ENCODE measurements at regions not wholly inside any gene's neighbourhood (a gene's known extent, or its start where the extent isn't known, plus 50 kb on each side); places are given as distances from the start of the nearest gene placed in this dataset.

GRCh38 chr9:18184401-18184800, 289.6 kb upstream of the ADAMTSL1 start:
- intact Hi-C loops (cut with DNase I), result no loop called here
- Histone ChIP-seq H3K4me1 (peaks cover 0 to 11% (median 3%) of the 10 kb centered on the region in 9 donors), H3K4me3 (no peak overlapping the region), H3K9me3 (peaks cover 0 to 2% (median 0%) of the 10 kb centered on the region in 11 donors), H3K27ac (no peak overlapping the region), H3K27me3 (no peaks in the 10 kb centered on the region), H3K36me3 (no peaks in the 10 kb centered on the region)
- no peak for TF ChIP-seq CTCF (IDR thresholded peaks at IDR 0.05)
- 48 to 58% methylated on average over 4 of the region's 4 CpGs for WGBS, 2 donors
- DNase-seq (no peak), ATAC-seq (no peak)

- H3K36me3 ChIP-seq, result no peaks in the 10 kb centered on the region
- intact Hi-C loops (cut with DNase I), result no loop called here
- peaks cover 0 to 2% (median 0%) of the 10 kb centered on the region in 11 donors for H3K9me3 ChIP-seq
- 72 to 78% methylated on average over 2 of the region's 2 CpGs for WGBS, 2 donors
- DNase-seq, result no peak
- no peak overlapping the region for H3K27ac ChIP-seq
- H3K4me3 ChIP-seq, result no peak overlapping the region
- no peaks in the 10 kb centered on the region for H3K27me3 ChIP-seq
- no peak for TF ChIP-seq CTCF (IDR thresholded peaks at IDR 0.05)
- ATAC-seq, result no peak
- H3K4me1 ChIP-seq, result peaks cover 0 to 11% (median 3%) of the 10 kb centered on the region in 9 donors
Measured at GRCh38 chr9:18185196-18185595, 288.8 kb upstream of the ADAMTSL1 start.

GRCh38 chr9:18188971-18189370, 285.0 kb upstream of the ADAMTSL1 start:
- no peaks in the 10 kb centered on the region for H3K9me3 ChIP-seq
- no peak overlapping the region for H3K27ac ChIP-seq
- no peaks in the 10 kb centered on the region for H3K36me3 ChIP-seq
- no peak overlapping the region for H3K4me3 ChIP-seq
- H3K27me3 ChIP-seq, result no peaks in the 10 kb centered on the region
- WGBS, 2 donors, result 75 to 83% methylated on average over 4 of the region's 4 CpGs
- H3K4me1 ChIP-seq, result peaks cover 0 to 8% (median 4%) of the 10 kb centered on the region in 9 donors
- intact Hi-C loops (cut with DNase I), result no loop called here
- DNase-seq, result no peak
- ATAC-seq, result no peak
- TF ChIP-seq CTCF (IDR thresholded peaks at IDR 0.05), result no peak

GRCh38 chr9:18189871-18190670, 283.9 kb upstream of the ADAMTSL1 start:
- TF ChIP-seq CTCF (IDR thresholded peaks at IDR 0.05), result no peak
- 23 to 68% methylated on average over 3 of the region's 3 CpGs for WGBS, 2 donors
- H3K4me1 ChIP-seq, result peaks cover 0 to 8% (median 0%) of the 10 kb centered on the region in 9 donors
- no peaks in the 10 kb centered on the region for H3K36me3 ChIP-seq
- H3K27me3 ChIP-seq, result no peaks in the 10 kb centered on the region
- ATAC-seq (no peak), DNase-seq (no peak)
- no peak overlapping the region for H3K4me3 ChIP-seq
- no peaks in the 10 kb centered on the region for H3K9me3 ChIP-seq
- intact Hi-C loops (cut with DNase I), result no loop called here
- no peak overlapping the region for H3K27ac ChIP-seq
